Skeletal muscle cell (primary cell): ENCODE measurements at regions not wholly inside any gene's neighbourhood (a gene's known extent, or its start where the extent isn't known, plus 50 kb on each side); places are given as distances from the start of the nearest gene placed in this dataset.
A peak's percentile ranks its signal among the peaks of the same experiment; 100 is the strongest.

Experiments
- DNase-seq: peaks from one replicate; pipeline ENCODE4 v3.0.0-alpha.2; 2010; ENCODE audit warnings: low read depth
- H3K4me3 ChIP-seq: 2 replicates; pipeline ENCODE4 v1.5.1; 2011; ENCODE audit warnings: low read depth, mild to moderate bottlenecking, control low read depth, low read length, moderate library complexity

DNA sequence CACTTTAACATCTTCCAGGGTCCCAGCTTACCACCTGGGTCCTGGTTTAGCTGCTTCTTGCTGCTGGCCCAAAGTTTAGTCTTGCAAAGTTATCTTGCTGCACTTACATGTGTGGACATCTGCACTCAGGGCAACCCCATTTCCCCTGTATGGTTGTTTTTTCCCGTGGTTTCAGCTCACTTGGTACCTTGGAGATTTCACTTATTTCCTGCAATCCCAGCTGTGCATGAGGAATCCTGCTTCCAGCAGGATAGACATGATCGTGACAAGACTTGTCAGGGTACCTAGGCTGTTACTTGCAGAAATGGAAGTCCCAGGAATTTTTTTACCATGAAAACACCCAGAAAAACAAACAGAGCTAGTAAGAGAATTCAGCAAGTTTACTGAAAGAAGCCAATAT, 95.9 kb upstream of the LEP start:
- no peak overlapping the region for H3K4me3 ChIP-seq
- no peak for DNase-seq

DNA sequence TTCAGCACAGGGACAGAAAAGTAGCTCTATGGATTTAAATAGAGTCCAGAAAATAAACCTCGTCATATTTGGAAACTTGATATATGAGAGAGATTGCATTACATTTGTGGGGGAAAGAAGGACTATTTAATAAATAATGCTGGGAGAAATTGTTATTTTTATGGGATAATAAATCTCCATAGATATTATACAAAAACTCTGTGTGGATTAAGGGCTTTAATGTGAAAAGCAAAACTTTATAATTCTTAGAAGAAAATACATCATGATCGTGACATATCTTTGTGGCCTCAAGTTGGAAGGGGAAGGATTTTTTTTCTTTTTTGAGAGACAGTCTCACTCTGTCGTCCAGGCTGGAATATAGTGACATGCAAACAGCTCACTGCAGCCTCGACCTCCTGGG, 95.0 kb upstream of the LEP start:
- H3K4me3 ChIP-seq = no peak overlapping the region
- no peak for DNase-seq

DNA sequence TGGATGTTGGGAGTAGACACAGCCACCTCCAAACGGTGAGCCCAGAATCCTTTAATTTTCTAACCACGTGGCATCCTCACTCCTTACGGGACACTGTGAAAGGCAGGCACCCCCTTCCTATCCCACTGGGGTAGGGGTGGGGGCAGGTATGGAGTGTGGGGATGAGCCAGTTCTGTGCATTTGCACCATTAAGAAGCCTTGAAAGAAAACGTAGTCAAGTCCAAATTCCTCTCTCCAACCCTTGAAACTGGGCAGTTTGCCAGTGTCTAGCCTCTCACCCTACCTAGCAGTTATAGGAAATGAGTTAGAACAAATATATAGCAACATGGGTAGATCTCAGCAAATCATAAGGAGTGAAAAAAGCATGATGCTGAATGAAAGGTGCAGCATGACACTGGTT, 92.4 kb upstream of the LEP start:
- H3K4me3 ChIP-seq = no peak overlapping the region
- DNase-seq = no peak

DNA sequence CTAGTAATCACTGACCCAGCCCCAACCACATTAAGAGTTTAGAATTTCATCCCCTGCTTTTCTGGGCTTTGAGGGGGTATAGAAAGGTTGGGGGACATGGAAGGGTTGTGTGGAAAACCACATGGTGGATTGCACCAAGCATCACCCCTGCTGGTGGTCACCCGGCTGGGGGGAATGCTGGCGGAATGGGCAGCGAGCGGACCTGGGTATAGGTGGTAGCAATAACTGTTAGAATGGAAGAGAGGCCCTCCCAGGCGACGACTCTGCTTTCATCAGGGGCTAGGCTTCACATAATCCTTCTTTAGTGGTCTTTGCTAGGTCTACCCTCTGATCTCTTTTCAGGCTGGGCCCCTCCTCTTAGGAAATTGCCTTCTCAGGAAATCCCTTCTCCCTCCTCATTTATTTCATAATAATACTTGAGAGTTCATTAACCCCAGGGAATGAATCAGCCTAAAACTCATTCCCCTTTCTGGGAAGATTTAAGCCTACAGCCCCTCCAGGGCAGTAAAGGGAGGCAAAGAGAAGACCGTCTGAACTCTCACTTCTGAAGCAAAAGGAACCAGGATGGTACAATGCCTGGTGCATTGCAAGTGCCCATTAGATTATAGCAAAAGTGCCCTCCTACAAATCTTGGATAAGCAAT, 90.7 kb upstream of the LEP start:
- no peak for DNase-seq
- no peak overlapping the region for H3K4me3 ChIP-seq

DNA sequence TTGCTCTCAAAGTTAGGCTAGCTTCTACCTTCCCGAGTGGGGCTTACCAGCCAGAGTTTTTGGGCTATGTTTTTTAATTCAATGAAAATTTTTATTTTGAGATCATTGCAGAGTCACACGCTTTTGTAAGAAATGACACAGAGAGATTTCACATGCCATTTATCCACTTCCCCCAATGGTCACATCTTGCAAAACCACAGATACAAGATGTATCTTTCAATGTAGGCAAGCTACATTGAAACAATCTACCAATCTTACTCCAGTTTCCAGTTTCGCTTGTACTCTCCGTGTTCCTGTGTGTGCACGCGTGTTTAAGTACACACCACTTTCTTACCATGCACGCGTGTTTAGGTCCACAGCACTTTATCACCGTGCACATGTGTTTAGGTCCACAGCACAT, 89.4 kb upstream of the LEP start:
- no peak for DNase-seq
- H3K4me3 ChIP-seq = no peak overlapping the region

DNA sequence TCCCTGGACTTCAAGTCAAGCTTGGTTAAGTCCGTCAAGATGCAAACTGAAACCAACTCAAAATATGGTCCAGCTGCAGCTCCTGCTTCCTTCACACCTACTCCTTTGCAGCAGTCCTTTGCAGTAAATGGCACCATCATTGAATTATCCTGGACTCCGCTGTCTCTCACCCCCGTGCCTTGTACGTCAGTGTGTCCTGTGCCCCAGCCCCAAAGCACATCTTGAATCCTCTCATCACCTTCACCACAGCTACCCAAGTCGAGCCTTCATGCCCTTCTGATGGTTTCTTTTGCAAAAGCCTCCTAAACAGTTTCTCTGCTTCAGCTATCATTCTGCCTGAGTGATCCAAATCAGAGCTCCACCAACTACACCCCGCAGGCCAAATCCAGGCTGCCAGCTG, 88.4 kb upstream of the LEP start:
- DNase-seq = no peak
- no peak overlapping the region for H3K4me3 ChIP-seq

DNA sequence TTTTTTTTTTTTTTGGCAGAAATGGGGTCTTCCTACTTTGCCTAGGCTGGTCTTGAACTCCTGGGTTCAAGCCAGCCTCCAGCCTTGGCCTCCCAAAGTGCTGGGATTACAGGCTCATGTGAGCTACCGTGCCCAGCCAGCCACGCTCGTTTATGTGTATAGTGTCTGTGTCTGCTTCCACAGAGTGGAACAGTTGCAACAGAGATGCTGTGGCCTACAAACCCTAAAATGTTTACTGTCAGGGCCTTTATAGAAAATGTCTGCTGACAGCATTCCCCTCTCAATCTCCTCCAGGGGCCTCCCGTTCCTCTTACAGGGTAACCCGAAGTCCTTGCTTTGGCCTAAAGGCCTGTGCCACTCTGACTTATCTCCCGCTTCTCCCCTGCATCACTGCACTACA, 87.6 kb upstream of the LEP start:
- no peak overlapping the region for H3K4me3 ChIP-seq
- no peak for DNase-seq

DNA sequence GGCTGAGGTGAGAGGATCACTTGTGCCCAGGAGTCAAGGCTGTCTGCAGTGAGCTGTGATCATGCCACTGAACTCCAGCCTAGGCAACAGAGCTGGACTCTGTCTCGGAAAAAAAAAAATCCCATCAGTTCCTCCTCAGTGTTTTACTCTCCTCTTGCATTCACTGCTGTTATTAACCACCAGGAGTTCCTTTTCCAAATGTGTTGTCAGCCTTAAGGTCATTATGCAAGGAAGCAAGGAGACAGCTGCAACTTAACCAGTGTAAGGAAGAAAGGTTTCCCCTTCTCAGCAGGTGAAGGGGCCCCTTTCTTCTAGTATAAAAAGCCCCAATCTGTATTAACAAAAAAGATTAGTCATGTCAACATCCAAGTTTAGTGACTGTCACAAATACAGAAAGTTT, 86.6 kb upstream of the LEP start:
- no peak overlapping the region for H3K4me3 ChIP-seq
- no peak for DNase-seq

DNA sequence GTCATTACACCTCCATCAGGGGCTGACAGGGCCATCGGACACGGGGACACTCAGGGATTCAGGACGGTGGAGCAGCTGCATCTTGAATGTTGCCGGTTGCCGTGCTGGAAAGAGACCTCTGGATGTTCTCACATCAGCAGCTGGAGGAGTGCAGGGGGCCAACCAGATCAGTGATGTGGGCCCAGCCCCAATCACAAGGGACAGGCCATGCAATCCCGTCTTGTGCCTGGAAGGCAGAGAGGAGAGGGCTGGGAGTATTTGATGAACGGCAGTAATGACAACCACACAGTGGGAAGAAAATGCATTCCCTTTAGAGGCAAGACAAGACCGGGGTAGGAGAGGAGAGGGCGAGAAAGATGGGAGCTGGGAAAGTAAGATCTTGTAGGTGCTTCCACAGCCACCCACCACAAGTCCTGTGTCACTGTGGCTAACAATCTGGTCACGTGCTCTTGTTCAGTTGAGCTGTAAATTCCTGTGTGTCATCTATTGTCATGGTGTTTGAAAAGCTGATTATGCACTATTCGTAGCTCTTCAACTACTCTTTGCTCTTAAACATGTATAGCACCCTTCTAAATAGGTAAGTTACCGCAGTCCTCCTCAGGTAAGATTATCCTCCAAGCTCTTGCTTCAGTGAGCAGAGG, 85.9 kb upstream of the LEP start:
- DNase-seq = no peak
- no peak overlapping the region for H3K4me3 ChIP-seq

DNA sequence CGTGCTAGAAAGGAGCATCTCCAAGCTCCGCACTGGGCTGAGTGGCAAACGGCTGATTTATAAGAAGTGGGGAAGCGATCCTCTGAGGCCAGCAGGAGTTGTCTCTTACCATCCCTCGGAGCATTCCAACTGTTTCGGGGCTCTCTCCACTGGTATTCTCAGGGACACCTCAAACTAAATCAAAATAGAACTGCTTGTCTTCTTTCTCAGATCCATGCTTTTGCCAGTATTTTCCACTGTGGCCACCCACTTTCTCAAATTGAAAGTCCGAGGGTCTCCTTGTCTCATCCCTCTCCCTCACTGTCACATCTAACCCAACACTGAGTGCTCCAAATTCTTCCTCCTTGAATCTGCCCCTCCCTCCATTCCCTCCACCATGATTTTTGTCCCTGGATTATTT, 83.2 kb upstream of the LEP start:
- no peak for DNase-seq
- no peak overlapping the region for H3K4me3 ChIP-seq

DNA sequence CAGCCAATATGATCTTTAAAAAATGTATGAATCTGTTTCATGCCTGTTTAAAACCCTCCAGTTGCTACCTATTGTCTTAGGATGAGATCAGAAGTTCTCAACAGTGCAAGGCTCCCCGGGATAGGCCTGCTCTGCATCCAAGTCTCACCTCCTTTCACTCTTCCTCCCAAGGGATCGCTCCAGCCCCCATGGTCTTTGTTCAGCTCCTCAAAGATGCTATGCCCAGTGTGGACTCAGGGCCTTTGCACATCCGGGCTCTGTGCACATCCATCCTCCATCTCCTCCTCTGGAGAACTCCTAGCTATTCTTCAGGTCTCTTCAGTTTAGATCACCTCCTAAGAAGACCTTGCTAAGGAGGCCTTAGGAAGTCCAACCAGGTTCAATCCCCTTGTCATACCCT, 82.7 kb upstream of the LEP start:
- no peak for DNase-seq
- H3K4me3 ChIP-seq = no peak overlapping the region

DNA sequence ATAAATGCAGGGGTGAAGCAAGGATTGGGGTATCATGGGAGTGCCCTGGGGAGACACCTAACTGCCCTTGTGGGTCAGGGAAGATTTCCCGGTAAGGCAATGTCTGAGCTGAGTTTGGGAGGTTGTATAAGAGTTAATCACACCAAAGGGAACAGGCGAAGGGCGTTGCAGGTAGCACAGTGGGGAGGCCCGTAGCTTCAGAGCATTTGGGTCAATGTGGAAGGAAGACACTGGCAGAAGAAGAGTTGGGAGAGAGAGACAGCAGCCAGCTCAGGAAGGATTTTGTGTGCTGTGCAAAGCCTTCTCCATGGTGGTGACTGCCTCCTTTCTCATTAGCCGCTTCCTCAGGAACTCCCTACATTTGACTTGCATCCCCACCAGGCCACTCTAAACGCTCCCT, 80.8 kb upstream of the LEP start:
- H3K4me3 ChIP-seq = no peak overlapping the region
- no peak for DNase-seq

DNA sequence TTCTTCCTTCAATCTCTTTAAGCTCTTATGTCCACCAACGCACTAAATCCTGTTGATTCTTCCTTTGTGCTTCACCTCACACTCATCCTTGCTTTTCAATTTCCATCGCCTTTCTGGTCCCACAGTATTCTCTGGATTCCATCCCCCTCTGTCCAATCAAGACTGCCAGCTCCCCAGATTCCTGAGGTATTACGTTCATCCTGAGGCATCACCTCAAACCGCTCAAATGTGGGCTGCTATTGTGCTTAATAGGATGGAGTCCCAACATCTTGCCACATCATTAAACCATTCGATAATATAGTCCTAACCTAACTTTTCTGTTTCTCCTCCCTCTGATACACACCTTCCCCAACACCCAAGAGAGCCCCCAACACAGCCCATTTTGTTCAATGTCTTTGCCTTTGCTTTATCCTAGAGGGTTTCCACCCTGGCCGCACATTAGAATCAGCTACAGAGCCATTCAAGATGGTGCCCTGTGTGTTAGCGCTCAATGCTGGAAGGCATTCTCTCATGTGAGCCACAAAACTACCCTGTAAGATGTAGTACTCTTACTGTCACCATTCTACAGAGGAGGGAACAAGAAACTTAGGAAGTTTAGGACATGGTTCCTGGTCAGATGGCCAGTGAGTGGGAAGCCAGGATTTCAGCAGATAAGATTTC, 79.5 kb upstream of the LEP start:
- H3K4me3 ChIP-seq = no peak overlapping the region
- no peak for DNase-seq

DNA sequence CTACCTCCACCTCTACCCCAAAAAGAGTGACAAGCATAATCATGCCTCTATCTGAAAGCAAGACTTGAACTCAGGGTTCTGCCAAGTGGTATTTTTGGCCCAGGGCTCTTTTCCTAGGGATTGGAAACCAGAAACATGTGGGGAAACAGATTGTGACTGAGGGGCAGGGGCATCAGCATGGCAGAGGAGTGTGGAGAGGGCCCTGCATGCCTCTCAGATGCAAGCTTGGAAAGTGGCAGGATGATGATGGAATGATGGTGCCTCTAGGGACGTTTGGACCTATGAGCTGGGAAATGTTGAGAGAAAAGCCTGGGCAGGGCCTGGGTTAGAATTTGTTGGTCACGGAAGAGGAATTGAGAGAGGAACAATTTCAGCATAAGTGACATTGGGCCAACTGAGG, 78.4 kb upstream of the LEP start:
- no peak for DNase-seq
- no peak overlapping the region for H3K4me3 ChIP-seq

DNA sequence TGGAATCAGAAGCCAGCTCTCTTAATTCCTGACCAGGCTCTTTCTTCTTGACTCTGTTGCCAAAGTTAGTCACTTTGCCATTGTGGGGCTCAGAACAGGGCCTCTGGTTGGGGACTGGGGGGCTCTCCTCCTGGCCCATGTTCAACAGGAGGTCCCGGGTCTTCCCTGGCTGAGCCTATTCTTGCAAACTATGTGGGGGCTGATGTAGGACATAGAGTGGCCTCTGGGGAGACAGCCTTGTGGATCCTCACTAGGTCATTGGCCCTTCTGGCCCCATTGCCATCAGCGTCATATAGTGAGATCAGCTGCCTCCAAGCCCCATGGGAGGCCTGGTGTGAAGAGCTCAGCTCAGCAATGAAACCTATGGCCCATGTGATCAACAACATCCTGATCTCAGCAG, 77.6 kb upstream of the LEP start:
- no peak overlapping the region for H3K4me3 ChIP-seq

DNA sequence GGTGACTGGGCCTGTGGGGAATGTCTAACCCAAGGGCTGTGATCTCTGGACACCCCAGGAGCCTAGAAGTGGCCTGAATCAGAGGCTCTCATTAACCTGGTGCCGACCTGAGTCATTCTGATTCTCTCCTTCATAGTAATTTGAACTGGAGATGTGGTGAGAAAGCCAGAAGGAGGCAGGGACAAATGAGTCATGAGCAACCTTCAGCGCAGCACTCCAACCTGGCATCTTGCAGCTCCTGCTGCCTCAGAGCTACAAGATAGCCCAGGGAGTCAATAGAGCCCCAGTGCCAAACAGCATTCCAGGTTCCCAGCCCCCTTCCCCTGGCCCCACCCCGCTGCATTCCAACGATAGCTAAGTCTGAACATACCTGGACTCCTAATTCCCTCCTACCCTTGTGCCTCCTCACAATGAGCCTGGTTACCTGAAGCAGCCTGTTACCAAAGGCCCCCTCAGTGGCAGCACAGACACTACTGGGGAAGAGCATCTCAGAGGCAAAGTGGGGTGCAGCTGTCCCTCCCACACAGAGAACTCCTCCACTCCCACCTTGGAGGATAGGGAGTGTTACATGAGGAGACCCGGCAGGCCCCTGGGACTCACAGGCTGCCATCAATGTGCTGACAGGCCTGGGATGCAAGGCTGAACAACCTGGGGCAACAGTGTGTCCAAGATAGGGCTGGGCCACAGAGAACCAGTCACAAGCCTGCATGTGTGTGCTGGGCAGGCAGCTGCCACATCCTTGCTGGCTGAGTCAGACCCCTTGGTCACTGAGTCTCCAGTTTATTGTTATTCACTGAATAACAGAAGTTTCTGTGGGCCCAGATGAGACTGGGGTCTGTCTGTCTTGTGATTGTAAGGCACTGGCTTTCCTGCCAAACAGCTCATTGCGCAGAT, 76.8 kb upstream of the LEP start:
- DNase-seq = peak; percentile 52
- no peak overlapping the region for H3K4me3 ChIP-seq

More for the DNA sequence above, 77.6 kb upstream of the LEP start:
- DNase-seq = no peak

DNA sequence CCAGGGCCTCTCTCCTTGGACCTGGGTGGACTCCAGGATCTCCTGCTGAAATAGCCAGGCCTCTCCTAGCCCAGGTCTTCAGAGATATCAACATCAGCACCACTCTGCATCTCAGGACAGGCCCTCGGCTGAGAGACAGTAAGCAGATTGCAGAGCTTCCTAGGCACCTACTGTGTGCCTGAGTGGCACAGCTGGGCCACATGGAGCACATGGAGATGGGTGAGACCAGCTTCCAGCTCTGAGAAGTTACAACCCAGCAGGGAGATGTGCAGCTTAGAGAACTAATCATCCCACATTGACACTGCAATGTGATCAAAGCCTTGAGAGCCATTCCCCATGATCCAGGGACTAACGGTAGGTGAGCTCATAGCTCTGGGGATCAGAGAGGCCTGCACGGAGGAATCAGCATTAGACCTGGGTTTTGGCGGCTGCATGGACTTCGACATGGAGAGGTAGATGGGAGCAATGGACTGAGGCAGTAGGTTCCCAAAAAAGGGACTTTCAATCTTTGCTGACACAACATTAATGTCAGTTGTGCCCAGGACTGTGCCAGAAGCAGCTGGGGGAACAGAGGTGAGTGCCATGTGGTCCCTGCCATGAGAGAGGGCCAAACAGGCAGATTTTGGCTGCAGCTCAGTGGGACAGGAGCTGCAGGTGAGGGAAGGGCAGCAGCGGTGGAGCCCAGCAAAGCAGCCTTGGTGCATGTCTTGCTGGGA, 76.0 kb upstream of the LEP start:
- H3K4me3 ChIP-seq = no peak overlapping the region
- DNase-seq = no peak

DNA sequence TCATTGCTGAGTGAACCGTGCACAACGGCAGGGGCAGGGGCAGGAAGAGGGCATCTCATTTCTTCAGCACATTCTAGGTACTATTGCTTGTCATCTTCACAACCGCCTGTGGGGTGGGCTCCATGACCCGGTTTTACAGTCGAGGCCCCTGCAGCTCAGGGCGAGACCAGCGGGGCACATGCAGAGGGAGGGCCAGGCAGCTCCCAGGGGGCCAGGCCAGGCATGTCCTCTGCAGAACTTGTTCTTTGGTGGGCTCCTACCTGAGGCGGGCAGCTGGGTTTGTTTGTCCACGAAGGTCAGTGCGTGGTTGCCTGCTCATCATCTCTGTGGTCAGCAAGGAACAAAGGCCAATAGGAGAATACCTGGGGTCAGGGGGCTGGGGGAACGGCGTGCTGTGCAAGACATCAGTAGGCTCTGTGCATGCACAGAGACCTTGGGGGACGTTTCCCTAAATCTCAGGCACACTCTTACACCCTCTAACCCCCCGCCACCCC, 75.1 kb upstream of the LEP start:
- H3K4me3 ChIP-seq = no peak overlapping the region
- no peak for DNase-seq

DNA sequence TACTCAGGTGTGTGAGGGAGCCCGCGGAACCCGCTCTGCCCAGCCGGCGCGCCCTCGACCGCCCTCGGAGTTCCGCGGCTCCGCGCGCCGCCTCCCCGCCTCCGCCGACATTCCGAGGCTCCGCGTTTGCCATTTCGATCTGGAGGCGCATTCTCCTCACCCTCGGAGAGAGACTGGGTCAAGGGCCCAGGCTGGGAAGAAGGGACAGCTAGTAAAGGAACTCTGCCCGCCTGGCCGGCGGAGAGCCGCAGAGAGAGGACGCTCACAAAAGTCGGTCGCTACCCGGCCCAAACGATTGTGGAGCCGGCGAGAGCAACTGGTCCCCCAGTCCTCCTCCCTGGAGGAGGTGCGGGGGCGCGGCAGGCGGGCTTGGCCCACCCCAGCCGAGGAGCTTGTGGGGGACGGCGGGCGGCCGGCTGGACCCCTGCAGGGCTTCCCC, 74.5 kb upstream of the LEP start:
- H3K4me3 ChIP-seq = peak overlapping the region; percentile 42
- no peak for DNase-seq
